GM19468 (cell line): ENCODE measurements at regions not wholly inside any gene's neighbourhood (a gene's known extent, or its start where the extent isn't known, plus 50 kb on each side); places are given as distances from the start of the nearest gene placed in this dataset.
"Not testable (repeated sequence)": the region's sequence is repeated elsewhere in the genome, so short reads cannot be mapped to it uniquely, and the experiment has no call there.

Experiments
- ATAC-seq: cut with Tn5 transposase; IDR thresholded peaks from one replicate; pipeline ENCODE4 v1.9.1; 2021; ENCODE audit warnings: mild to moderate bottlenecking, moderate library complexity, moderate number of reproducible peaks; ENCODE audit not compliant: unreplicated experiment; ENCODE audit errors: extremely low read depth

GRCh38 chr5:1641041-1641440, 117.3 kb upstream of the LPCAT1 start:
- ATAC-seq, result no peak

GRCh38 chr5:1640421-1640881, 116.7 kb upstream of the LPCAT1 start:
- no peak for ATAC-seq

- no peak for ATAC-seq
These were observed 116.0 kb upstream of the LPCAT1 start for GRCh38 chr5:1639757-1640156.

GRCh38 chr5:1638658-1639400, 115.1 kb upstream of the LPCAT1 start:
- ATAC-seq, result no peak

GRCh38 chr5:1637639-1638481, 114.1 kb upstream of the LPCAT1 start:
- no peak for ATAC-seq

GRCh38 chr5:1636981-1637638, 113.3 kb upstream of the LPCAT1 start:
- no peak for ATAC-seq

- not testable (repeated sequence) for ATAC-seq
These were observed 112.5 kb upstream of the LPCAT1 start for GRCh38 chr5:1636208-1636770.

- ATAC-seq, result not testable (repeated sequence)
These were observed 111.7 kb upstream of the LPCAT1 start for GRCh38 chr5:1635477-1635876.

GRCh38 chr5:1634337-1634661, 110.5 kb upstream of the LPCAT1 start:
- no peak for ATAC-seq

- peak; percentile 94 for ATAC-seq
These were observed 110.0 kb upstream of the LPCAT1 start for GRCh38 chr5:1633605-1634336.

- not testable (repeated sequence) for ATAC-seq
These were observed 107.2 kb upstream of the LPCAT1 start for GRCh38 chr5:1631004-1631403.

GRCh38 chr5:1626397-1626796, 102.6 kb upstream of the LPCAT1 start:
- not testable (repeated sequence) for ATAC-seq

GRCh38 chr5:1619531-1619930, 95.8 kb upstream of the LPCAT1 start:
- not testable (repeated sequence) for ATAC-seq

GRCh38 chr5:1618296-1618865, 94.6 kb upstream of the LPCAT1 start:
- ATAC-seq, result not testable (repeated sequence)

GRCh38 chr5:1617236-1617755, 93.5 kb upstream of the LPCAT1 start:
- ATAC-seq, result not testable (repeated sequence)

- ATAC-seq, result not testable (repeated sequence)
These were observed 89.8 kb upstream of the LPCAT1 start for GRCh38 chr5:1613515-1613914.

- not testable (repeated sequence) for ATAC-seq
These were observed 86.8 kb upstream of the LPCAT1 start for GRCh38 chr5:1610526-1610925.

GRCh38 chr5:1609111-1609510, 85.4 kb upstream of the LPCAT1 start:
- not testable (repeated sequence) for ATAC-seq

GRCh38 chr5:1608336-1608735, 84.6 kb upstream of the LPCAT1 start:
- not testable (repeated sequence) for ATAC-seq
